ENCODE measurements at regions not wholly inside any gene's neighbourhood (a gene's known extent, or its start where the extent isn't known, plus 50 kb on each side); places are given as distances from the start of the nearest gene placed in this dataset.

- no peaks in the 10 kb centered on the region for H3K9me3 ChIP-seq (ENCODE audit: control insufficient read depth in 2 of 3, insufficient read depth in 1 of 3, low read length in 3 of 3)
- no peaks in the 10 kb centered on the region for H3K36me3 ChIP-seq (ENCODE audit: control insufficient read depth in 2 of 3, insufficient read depth in 3 of 3, low read length in 3 of 3)
- no peak overlapping the region for H3K4me3 ChIP-seq (ENCODE audit: low read length in 3 of 3)
- DNase-seq (no peak), FAIRE-seq (no peak)
- H3K9ac ChIP-seq (ENCODE audit: low read length in 3 of 3): no peak overlapping the region
- no peaks in the 10 kb centered on the region for H3K4me1 ChIP-seq (ENCODE audit: control insufficient read depth in 2 of 3, insufficient read depth in 2 of 3, low read depth in 1 of 3, low read length in 3 of 3)
- no peaks in the 10 kb centered on the region for H3K27me3 ChIP-seq (ENCODE audit: control insufficient read depth, insufficient read depth, low read length)
- no peak for TF ChIP-seq CTCF (IDR thresholded peaks at IDR 0.05; ENCODE audit: borderline replicate concordance, extremely low read depth, insufficient read depth)
- no peak overlapping the region for H3K27ac ChIP-seq (ENCODE audit: low read depth in 2 of 2, low read length in 2 of 2)
- intact Hi-C loops (cut with DNase I): no loop called here
These were observed 427.5 kb downstream of the METTL15 start for GRCh38 chr11:28535677-28536076.

- no peak overlapping the region for H3K27ac ChIP-seq (ENCODE audit: low read depth in 2 of 2, low read length in 2 of 2)
- H3K36me3 ChIP-seq (ENCODE audit: control insufficient read depth in 2 of 3, insufficient read depth in 3 of 3, low read length in 3 of 3): no peaks in the 10 kb centered on the region
- peak; percentile 10 for TF ChIP-seq CTCF (IDR thresholded peaks at IDR 0.05; ENCODE audit: borderline replicate concordance, extremely low read depth, insufficient read depth)
- DNase-seq (peak in 2 of 5 donors; percentile 54 to 69), FAIRE-seq (no peak)
- no peaks in the 10 kb centered on the region for H3K4me1 ChIP-seq (ENCODE audit: control insufficient read depth in 2 of 3, insufficient read depth in 2 of 3, low read depth in 1 of 3, low read length in 3 of 3)
- no peak overlapping the region for H3K9ac ChIP-seq (ENCODE audit: low read length in 3 of 3)
- no peak overlapping the region for H3K4me3 ChIP-seq (ENCODE audit: low read length in 3 of 3)
- peaks cover 0 to 7% (median 2%) of the 10 kb centered on the region in 3 donors for H3K9me3 ChIP-seq (ENCODE audit: control insufficient read depth in 2 of 3, insufficient read depth in 1 of 3, low read length in 3 of 3)
- intact Hi-C loops (cut with DNase I): loop anchor here (10.0 kb wide), 1 partner anchor 695 kb away; no protein-coding TSS in a partner anchor
- no peaks in the 10 kb centered on the region for H3K27me3 ChIP-seq (ENCODE audit: control insufficient read depth, insufficient read depth, low read length)
These were observed 421.6 kb downstream of the METTL15 start for GRCh38 chr11:28529540-28530410.

- Histone ChIP-seq H3K36me3 (ENCODE audit: control insufficient read depth in 2 of 3, insufficient read depth in 3 of 3, low read length in 3 of 3) (no peaks in the 10 kb centered on the region), H3K27me3 (ENCODE audit: control insufficient read depth, insufficient read depth, low read length) (no peaks in the 10 kb centered on the region), H3K9me3 (ENCODE audit: control insufficient read depth in 2 of 3, insufficient read depth in 1 of 3, low read length in 3 of 3) (peaks cover 0 to 7% (median 2%) of the 10 kb centered on the region in 3 donors), H3K4me1 (ENCODE audit: control insufficient read depth in 2 of 3, insufficient read depth in 2 of 3, low read depth in 1 of 3, low read length in 3 of 3) (no peaks in the 10 kb centered on the region), H3K9ac (ENCODE audit: low read length in 3 of 3) (no peak overlapping the region), H3K27ac (ENCODE audit: low read depth in 2 of 2, low read length in 2 of 2) (no peak overlapping the region), H3K4me3 (ENCODE audit: low read length in 3 of 3) (no peak overlapping the region)
- intact Hi-C loops (cut with DNase I): loop anchor here (10.0 kb wide), 1 partner anchor 694 kb away; no protein-coding TSS in a partner anchor
- TF ChIP-seq CTCF (IDR thresholded peaks at IDR 0.05; ENCODE audit: borderline replicate concordance, extremely low read depth, insufficient read depth): no peak
- FAIRE-seq: no peak
- peak in 2 of 5 donors; percentile 20 to 31 for DNase-seq
These were observed 420.9 kb downstream of the METTL15 start for GRCh38 chr11:28529046-28529445.

Data from kidney (tissue), 13 donors.